GM12878 (cell line): ENCODE measurements at regions not wholly inside any gene's neighbourhood (a gene's known extent, or its start where the extent isn't known, plus 50 kb on each side); places are given as distances from the start of the nearest gene placed in this dataset.

ENCODE experiments used
- ATAC-seq: fragments of 200-7000 bp; cut with Tn5 transposase; 3 replicates; pipeline ENCODE4 v1.9.1; 2020; ENCODE audit warnings: mild to moderate bottlenecking, moderate library complexity
- BruUV-seq: library from RNA; stranded (reverse); fragments of 400-500 nt; replicated peaks from 2 replicates; lab custom pipeline; 2021; lab: Mats Ljungman, UMichigan
- CTCF ChIA-PET: fragments of 300-600 bp; sonication (Branson Sonifier 250); formaldehyde crosslinking; extraction: SDS; loops from one replicate; lab custom pipeline; 2021; ENCODE audit warnings: inconsistent platforms; lab: Yijun Ruan, JAX
- POLR2A ChIA-PET: fragments of 350-600 bp; formaldehyde crosslinking; extraction: SDS; loops from one replicate; lab custom pipeline; 2021; ENCODE audit warnings: inconsistent platforms; lab: Charles Lee
- RAD21 ChIA-PET: fragments of 300-600 bp; sonication (Branson Sonifier 250); formaldehyde crosslinking; loops from one replicate; lab custom pipeline; 2023; ENCODE audit warnings: antibody characterized with exemption; ENCODE audit not compliant: unreplicated experiment; lab: Charles Lee
- SMC1A ChIA-PET: fragments of 300-600 bp; sonication (Branson Sonifier 250); formaldehyde crosslinking; loops from one replicate; lab custom pipeline; 2023; ENCODE audit not compliant: unreplicated experiment, uncharacterized antibody; lab: Charles Lee
- DNase-seq: peaks from one replicate; pipeline ENCODE4 v3.0.0-alpha.2; 2011; ENCODE audit warnings: low read depth, low spot score
- FAIRE-seq: peaks from 3 replicates; lab custom pipeline; 2011; peaks lifted over from hg19 to GRCh38; lab: Jason Lieb, UNC
- H2AFZ ChIP-seq: 2 replicates; pipeline ENCODE4 v1.6.0; 2011; ENCODE audit warnings: low read depth, low read length, control low read depth; ENCODE audit not compliant: control insufficient read depth
- H3K27ac ChIP-seq: 2 replicates; pipeline ENCODE4 v1.5.1; 2011; ENCODE audit warnings: control low read depth; ENCODE audit not compliant: control insufficient read depth, insufficient read depth
- H3K27me3 ChIP-seq, 2 experiments: replicated peaks in 1 of 2; 2 replicates each; pipeline versions ENCODE4 v1.6.0 to v1.6.1; 2011; ENCODE audit warnings: low read length in 1 of 2; ENCODE audit not compliant: control insufficient read depth in 2 of 2, insufficient read depth in 2 of 2
- H3K36me3 ChIP-seq, 2 experiments: 2 replicates each; pipeline ENCODE4 v1.5.1; 2011; ENCODE audit warnings: low read length in 1 of 2; ENCODE audit not compliant: control insufficient read depth in 2 of 2, insufficient read depth in 2 of 2
- H3K4me1 ChIP-seq: 2 replicates; pipeline ENCODE4 v1.6.1; 2011; ENCODE audit warnings: mild to moderate bottlenecking, low read length, moderate library complexity, mixed read lengths; ENCODE audit not compliant: control insufficient read depth, insufficient read depth
- H3K4me2 ChIP-seq: 2 replicates; pipeline ENCODE4 v1.6.0; 2011; ENCODE audit warnings: control low read depth; ENCODE audit not compliant: control insufficient read depth, insufficient read depth
- H3K4me3 ChIP-seq: fragments of 200-600 bp; sonication (generic); 2 replicates; pipeline ENCODE4 v1.5.1; 2016
- H3K79me2 ChIP-seq: 2 replicates; pipeline ENCODE4 v1.6.0; 2011; ENCODE audit warnings: low read length; ENCODE audit not compliant: control insufficient read depth, insufficient read depth
- H3K9ac ChIP-seq: 2 replicates; pipeline ENCODE4 v1.8.0; 2011; ENCODE audit warnings: low read length, control low read depth, mixed read lengths; ENCODE audit not compliant: control insufficient read depth, insufficient read depth
- H3K9me3 ChIP-seq: replicated peaks from 3 replicates; pipeline ENCODE4 v1.5.1; 2011; ENCODE audit warnings: mild to moderate bottlenecking, low read length; ENCODE audit not compliant: control insufficient read depth, insufficient read depth
- H4K20me1 ChIP-seq: 2 replicates; pipeline ENCODE4 v1.6.0; 2011; ENCODE audit not compliant: control insufficient read depth, insufficient read depth
- CBX3 ChIP-seq: fragments of 200-600 bp; sonication (generic); IDR thresholded peaks from 2 replicates; pipeline ENCODE4 v1.6.1; 2016; ENCODE audit warnings: low read depth, borderline replicate concordance
- CHD1 ChIP-seq: IDR thresholded peaks from 2 replicates; pipeline ENCODE4 v1.6.1; 2012; ENCODE audit warnings: low read depth, low read length, improper control_type of control experiment
- E4F1 ChIP-seq: fragments of 450-650 bp; IDR thresholded peaks from 2 replicates; pipeline ENCODE4 v1.6.1; 2018; ENCODE audit warnings: borderline replicate concordance, mild to moderate bottlenecking; ENCODE audit not compliant: partially characterized antibody
- HDGF ChIP-seq: fragments of 450-650 bp; IDR thresholded peaks from 2 replicates; pipeline ENCODE4 v1.6.1; 2016; ENCODE audit warnings: antibody characterized with exemption
- IKZF1 ChIP-seq: fragments of 450-650 bp; conservative IDR thresholded peaks from 2 replicates; pipeline ENCODE4 v1.6.1; 2017; ENCODE audit warnings: antibody characterized with exemption, mild to moderate bottlenecking
- MEF2A ChIP-seq: IDR thresholded peaks from 2 replicates; pipeline ENCODE4 v1.6.1; 2011; ENCODE audit warnings: low read depth, mild to moderate bottlenecking, low read length, moderate library complexity; ENCODE audit not compliant: insufficient read depth
- MTA3 ChIP-seq: IDR thresholded peaks from 2 replicates; pipeline ENCODE4 v1.6.1; 2012; ENCODE audit warnings: low read length, inconsistent platforms, borderline replicate concordance
- NR2C2 ChIP-seq: IDR thresholded peaks from 2 replicates; pipeline ENCODE4 v1.6.1; 2011; ENCODE audit warnings: borderline replicate concordance, low read depth; ENCODE audit not compliant: control insufficient read depth, insufficient read length
- PAX8 ChIP-seq: fragments of 450-650 bp; IDR thresholded peaks from 2 replicates; pipeline ENCODE4 v1.6.1; 2017; ENCODE audit warnings: mild to moderate bottlenecking, moderate library complexity
- RAD21 ChIP-seq: IDR thresholded peaks from 2 replicates; pipeline ENCODE4 v1.6.1; 2011; ENCODE audit warnings: mild to moderate bottlenecking, low read depth, low read length, moderate library complexity; ENCODE audit not compliant: insufficient read depth
- RFX5 ChIP-seq: IDR thresholded peaks from 2 replicates; pipeline ENCODE4 v1.6.1; 2011; ENCODE audit warnings: low read depth, low read length, improper control_type of control experiment
- SREBF1 ChIP-seq: IDR thresholded peaks from 2 replicates; pipeline ENCODE4 v1.6.1; 2012; ENCODE audit warnings: mild to moderate bottlenecking, low read length
- STAT3 ChIP-seq: IDR thresholded peaks from 2 replicates; pipeline ENCODE4 v1.6.1; 2011; ENCODE audit warnings: low read depth, low read length, improper control_type of control experiment
- WGBS: methylation state at CpG from one replicate; pipeline ENCODE4 v1.1.6; 2016; ENCODE audit warnings: low lambda C conversion rate; ENCODE audit not compliant: insufficient replicate concordance, insufficient coverage; ENCODE audit errors: missing lambda C conversion rate; 5-methylcytosine and 5-hydroxymethylcytosine counted together
- in situ Hi-C: fragments of 300-500 bp; cut with MboI; formaldehyde crosslinking; loops from 9 replicates; pipeline ENCODE4 v1.14.3; 2018; ENCODE audit warnings: mixed read lengths
- intact Hi-C: fragments of 100-400 bp; cut with micrococcal nuclease; formaldehyde crosslinking; loops from one replicate; pipeline ENCODE4 v1.14.2; 2022; ENCODE audit not compliant: unreplicated experiment
- TF ChIP-seq, protein P1 (sequence below): fragments of 450-650 bp; IDR thresholded peaks from 2 replicates; pipeline ENCODE4 v1.6.1; 2016; ENCODE audit warnings: mild to moderate bottlenecking, moderate library complexity, borderline replicate concordance

DNA sequence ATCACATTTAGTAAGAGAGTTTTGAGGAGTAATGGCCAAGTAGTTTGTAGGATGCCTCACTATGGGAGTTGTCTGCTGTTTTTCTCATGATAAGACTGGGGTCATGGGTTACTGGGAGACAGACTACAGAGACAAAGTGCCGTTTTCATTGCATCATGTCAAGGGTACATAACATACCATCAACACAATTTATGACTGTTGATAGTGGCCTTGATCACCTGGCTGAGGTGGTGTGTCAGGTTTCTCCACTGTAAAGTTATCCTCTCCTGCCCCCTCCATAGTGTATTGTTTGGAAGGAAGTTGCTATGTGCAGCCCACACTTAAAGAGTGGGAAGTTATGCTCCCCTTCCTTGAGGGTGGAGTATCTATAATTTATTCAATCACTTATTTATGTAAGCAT is 263.5 kb upstream of the POU3F1 start:
- ChIA-PET SMC1A (no interaction called here), POLR2A (no interaction called here), CTCF (interaction anchor here (0.6 kb wide), 1 partner anchor 231 kb away, joined by 3 read pairs; no protein-coding TSS in a partner anchor), RAD21 (no interaction called here)
- Histone ChIP-seq H3K79me2 (no peaks in the 10 kb centered on the region), H3K9ac (no peak overlapping the region), H3K27me3 (peaks cover 0 to 6% of the 10 kb centered on the region in 2 experiments; a peak in 1 of 4 replicates), H3K4me2 (no peak overlapping the region), H3K4me3 (no peak overlapping the region), H3K27ac (no peak overlapping the region), H3K4me1 (no peaks in the 10 kb centered on the region), H3K9me3 (no peaks in the 10 kb centered on the region), H2AFZ (no peak overlapping the region), H4K20me1 (no peaks in the 10 kb centered on the region), H3K36me3 (no peaks in the 10 kb centered on the region)
- no TSS peak for BruUV-seq
- TF ChIP-seq MTA3: no peak
- TF ChIP-seq E4F1: no peak
- TF ChIP-seq PAX8: no peak
- no peak for TF ChIP-seq MEF2A
- TF ChIP-seq NR2C2: no peak
- no peak for TF ChIP-seq STAT3
- TF ChIP-seq RAD21: no peak
- TF ChIP-seq SREBF1: no peak
- TF ChIP-seq, protein P1, sequence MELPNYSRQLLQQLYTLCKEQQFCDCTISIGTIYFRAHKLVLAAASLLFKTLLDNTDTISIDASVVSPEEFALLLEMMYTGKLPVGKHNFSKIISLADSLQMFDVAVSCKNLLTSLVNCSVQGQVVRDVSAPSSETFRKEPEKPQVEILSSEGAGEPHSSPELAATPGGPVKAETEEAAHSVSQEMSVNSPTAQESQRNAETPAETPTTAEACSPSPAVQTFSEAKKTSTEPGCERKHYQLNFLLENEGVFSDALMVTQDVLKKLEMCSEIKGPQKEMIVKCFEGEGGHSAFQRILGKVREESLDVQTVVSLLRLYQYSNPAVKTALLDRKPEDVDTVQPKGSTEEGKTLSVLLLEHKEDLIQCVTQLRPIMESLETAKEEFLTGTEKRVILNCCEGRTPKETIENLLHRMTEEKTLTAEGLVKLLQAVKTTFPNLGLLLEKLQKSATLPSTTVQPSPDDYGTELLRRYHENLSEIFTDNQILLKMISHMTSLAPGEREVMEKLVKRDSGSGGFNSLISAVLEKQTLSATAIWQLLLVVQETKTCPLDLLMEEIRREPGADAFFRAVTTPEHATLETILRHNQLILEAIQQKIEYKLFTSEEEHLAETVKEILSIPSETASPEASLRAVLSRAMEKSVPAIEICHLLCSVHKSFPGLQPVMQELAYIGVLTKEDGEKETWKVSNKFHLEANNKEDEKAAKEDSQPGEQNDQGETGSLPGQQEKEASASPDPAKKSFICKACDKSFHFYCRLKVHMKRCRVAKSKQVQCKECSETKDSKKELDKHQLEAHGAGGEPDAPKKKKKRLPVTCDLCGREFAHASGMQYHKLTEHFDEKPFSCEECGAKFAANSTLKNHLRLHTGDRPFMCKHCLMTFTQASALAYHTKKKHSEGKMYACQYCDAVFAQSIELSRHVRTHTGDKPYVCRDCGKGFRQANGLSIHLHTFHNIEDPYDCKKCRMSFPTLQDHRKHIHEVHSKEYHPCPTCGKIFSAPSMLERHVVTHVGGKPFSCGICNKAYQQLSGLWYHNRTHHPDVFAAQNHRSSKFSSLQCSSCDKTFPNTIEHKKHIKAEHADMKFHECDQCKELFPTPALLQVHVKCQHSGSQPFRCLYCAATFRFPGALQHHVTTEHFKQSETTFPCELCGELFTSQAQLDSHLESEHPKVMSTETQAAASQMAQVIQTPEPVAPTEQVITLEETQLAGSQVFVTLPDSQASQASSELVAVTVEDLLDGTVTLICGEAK: no peak
- no peak for TF ChIP-seq CBX3
- no peak for TF ChIP-seq RFX5
- TF ChIP-seq HDGF: no peak
- no peak for TF ChIP-seq IKZF1
- no peak for TF ChIP-seq CHD1
- DNase-seq (no peak), FAIRE-seq (no peak), ATAC-seq (no peak)
- in situ Hi-C loops: no loop called here
- intact Hi-C loops: no loop called here
- WGBS: 31% methylated on average over 1 of the region's 1 CpG
